Esophagus muscularis mucosa (tissue), 4 donors: ENCODE measurements at regions not wholly inside any gene's neighbourhood (a gene's known extent, or its start where the extent isn't known, plus 50 kb on each side); places are given as distances from the start of the nearest gene placed in this dataset.

Source experiments
- CTCF ChIP-seq, 3 experiments: fragments of 200-600 bp in 2 of 3; fragments of 450-650 bp in 1 of 3; sonication (generic) in 2 of 3; IDR thresholded peaks; one replicate each; pipeline ENCODE4 v1.5.1; 2017 to 2019; ENCODE audit warnings: antibody characterized with exemption in 3 of 3, mild to moderate bottlenecking in 2 of 3, moderate library complexity in 1 of 3
- EP300 ChIP-seq: sonication (generic); formaldehyde crosslinking; IDR thresholded peaks from one replicate; pipeline ENCODE4 v1.6.1; 2017; ENCODE audit warnings: antibody characterized with exemption
- POLR2A ChIP-seq: fragments of 450-650 bp; IDR thresholded peaks from one replicate; pipeline ENCODE4 v1.6.1; 2017; ENCODE audit warnings: antibody characterized with exemption, moderate library complexity, mild to moderate bottlenecking, low read depth
- POLR2AphosphoS5 ChIP-seq, 2 donors: sonication (generic); formaldehyde crosslinking; IDR thresholded peaks; one replicate each; pipeline ENCODE4 v1.6.1; 2017; ENCODE audit warnings: antibody characterized with exemption in 2 of 2

DNA sequence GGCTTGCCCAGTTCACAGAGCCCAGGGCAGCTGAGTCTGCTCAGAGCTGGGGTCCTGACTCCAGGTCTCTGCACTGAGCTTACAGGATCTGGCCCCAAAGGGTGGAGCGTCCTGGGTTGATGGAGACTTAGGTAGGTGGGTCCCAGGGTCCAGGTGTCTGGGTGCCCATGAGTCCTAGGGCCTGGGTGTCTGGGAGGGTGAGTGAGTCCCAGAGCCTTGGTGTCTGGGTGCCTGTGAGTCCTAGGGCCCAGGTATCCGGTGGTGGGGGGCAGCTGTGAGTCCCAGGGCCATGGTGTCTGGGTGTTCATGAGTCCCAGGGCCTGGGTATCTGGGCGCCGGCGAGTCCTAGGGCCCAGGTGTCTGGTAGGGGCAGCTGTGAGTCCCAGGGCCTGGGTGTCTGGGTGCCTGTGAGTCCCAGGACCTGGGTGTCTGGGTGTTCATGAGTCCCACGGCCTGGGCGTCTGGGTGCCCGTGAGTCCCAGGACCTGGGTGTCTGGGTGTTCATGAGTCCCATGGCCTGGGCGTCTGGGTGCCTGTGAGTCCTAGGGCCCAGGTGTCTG lies 1505.6 kb downstream of the BRD1 start:
- TF ChIP-seq CTCF (IDR thresholded peaks at IDR 0.05) = no peak
- TF ChIP-seq POLR2AphosphoS5 (IDR thresholded peaks at IDR 0.05) = no peak
- TF ChIP-seq POLR2A = no peak
- no peak for TF ChIP-seq EP300
